Breast epithelium (tissue), 4 donors: ENCODE measurements at regions not wholly inside any gene's neighbourhood (a gene's known extent, or its start where the extent isn't known, plus 50 kb on each side); places are given as distances from the start of the nearest gene placed in this dataset.

ENCODE experiments used
- DNase-seq, 2 donors: peaks; one replicate each; pipeline ENCODE4 v3.0.0-alpha.2; 2019; ENCODE audit warnings: low spot score in 2 of 2
- H3K27ac ChIP-seq, 2 donors: fragments of 200-600 bp; sonication (generic) in 1 of 2; one replicate each; pipeline ENCODE4 v1.5.1; 2016 to 2019; ENCODE audit warnings: mild to moderate bottlenecking in 1 of 2
- H3K27me3 ChIP-seq, 2 donors: fragments of 200-600 bp; sonication (generic) in 1 of 2; one replicate each; pipeline versions ENCODE4 v1.5.1 to v1.6.0; 2017 to 2019; ENCODE audit warnings: control low read depth in 1 of 2, mild to moderate bottlenecking in 1 of 2
- H3K36me3 ChIP-seq: fragments of 200-600 bp; one replicate; pipeline ENCODE4 v1.5.1; 2019
- H3K4me1 ChIP-seq, 2 donors: fragments of 200-600 bp; sonication (generic); one replicate each; pipeline ENCODE4 v1.5.1; 2016 to 2019; ENCODE audit warnings: control low read depth in 1 of 2
- H3K4me3 ChIP-seq, 3 donors: fragments of 200-600 bp; sonication (generic); 1 replicate in 2 of 3; 2 replicates in 1 of 3; pipeline ENCODE4 v1.5.1; 2016 to 2019; ENCODE audit warnings: mild to moderate bottlenecking in 3 of 3, moderate library complexity in 2 of 3
- H3K9me3 ChIP-seq, 2 donors: fragments of 200-600 bp; sonication (generic) in 1 of 2; one replicate each; pipeline ENCODE4 v1.5.1; 2016 to 2019; ENCODE audit warnings: control low read depth in 1 of 2
- POLR2A ChIP-seq: fragments of 450-650 bp; IDR thresholded peaks from one replicate; pipeline ENCODE4 v1.6.1; 2016; ENCODE audit warnings: antibody characterized with exemption, mild to moderate bottlenecking, moderate library complexity
- POLR2AphosphoS5 ChIP-seq, 3 donors: sonication (generic); formaldehyde crosslinking; IDR thresholded peaks; one replicate each; pipeline ENCODE4 v1.6.1; 2017; ENCODE audit warnings: antibody characterized with exemption in 3 of 3
- intact Hi-C: fragments of 100-400 bp; cut with DNase I; formaldehyde crosslinking; loops from one replicate; pipeline ENCODE4 v1.15.1; 2023; ENCODE audit warnings: low total_unique reads
- TF ChIP-seq, protein P1 (sequence below), 3 donors: fragments of 450-650 bp; IDR thresholded peaks; one replicate each; pipeline ENCODE4 v1.5.1; 2016 to 2017; ENCODE audit warnings: antibody characterized with exemption in 3 of 3, mild to moderate bottlenecking in 3 of 3, moderate library complexity in 3 of 3

DNA sequence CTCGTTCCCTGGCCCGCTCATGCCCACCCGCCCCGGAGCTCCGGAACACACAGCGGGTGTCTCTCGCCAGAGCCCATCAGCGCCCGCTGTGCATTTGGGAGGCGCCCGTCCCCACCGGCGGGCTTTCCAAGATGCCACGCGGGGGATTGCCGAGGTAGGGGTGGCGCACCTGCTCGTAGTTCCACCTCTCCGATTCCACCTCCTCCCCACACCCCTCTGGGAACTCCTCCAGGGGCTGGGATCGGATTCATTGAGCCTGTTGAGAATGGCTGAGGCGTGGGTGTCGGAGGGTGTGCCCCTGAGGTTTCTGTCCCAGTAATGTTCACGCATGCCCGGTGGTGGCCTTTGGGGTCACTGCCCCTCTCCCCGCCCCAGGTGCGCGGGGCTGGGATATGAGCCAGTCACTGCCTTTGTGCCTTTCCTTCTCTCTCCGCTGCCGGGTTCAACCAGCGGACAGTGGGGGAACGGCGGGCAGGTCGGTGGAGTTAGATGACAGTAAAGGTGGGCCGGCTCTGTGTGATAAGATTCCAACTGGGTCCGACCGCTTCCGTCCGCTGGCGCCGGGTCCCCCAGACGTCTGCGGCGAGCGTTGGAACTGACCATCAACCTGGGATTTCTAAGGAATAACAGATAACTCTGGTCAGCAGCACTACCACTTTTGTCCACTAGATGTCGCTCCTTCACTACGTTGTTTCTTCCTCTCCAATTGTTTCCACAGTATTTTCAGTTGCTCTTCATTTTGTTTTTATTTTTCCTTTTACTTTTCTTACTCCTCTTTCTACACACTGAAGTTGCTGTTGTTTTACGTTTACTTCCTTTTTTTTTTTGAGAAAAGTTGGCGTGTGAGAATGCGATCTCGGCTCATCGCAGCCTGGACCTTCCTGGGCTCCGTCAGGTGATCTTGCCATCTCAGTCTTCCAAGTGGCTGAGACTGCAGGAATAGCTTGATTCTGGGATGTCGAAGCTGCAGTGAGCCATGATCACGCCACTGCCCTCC is 178.1 kb upstream of the ALG10B start:
- peak; percentile 50 to 75 for DNase-seq
- no peaks in the 10 kb centered on the region for H3K27me3 ChIP-seq
- no peaks in the 10 kb centered on the region for H3K36me3 ChIP-seq
- no peaks in the 10 kb centered on the region for H3K4me1 ChIP-seq
- H3K27ac ChIP-seq, result peak overlapping the region in 1 of 2 donors; percentile 44
- peak overlapping the region; percentile 33 to 68 (median 42) for H3K4me3 ChIP-seq
- H3K9me3 ChIP-seq, result no peaks in the 10 kb centered on the region
- intact Hi-C loops, result no loop called here
- no peak for TF ChIP-seq POLR2AphosphoS5 (IDR thresholded peaks at IDR 0.05)
- TF ChIP-seq, protein P1, sequence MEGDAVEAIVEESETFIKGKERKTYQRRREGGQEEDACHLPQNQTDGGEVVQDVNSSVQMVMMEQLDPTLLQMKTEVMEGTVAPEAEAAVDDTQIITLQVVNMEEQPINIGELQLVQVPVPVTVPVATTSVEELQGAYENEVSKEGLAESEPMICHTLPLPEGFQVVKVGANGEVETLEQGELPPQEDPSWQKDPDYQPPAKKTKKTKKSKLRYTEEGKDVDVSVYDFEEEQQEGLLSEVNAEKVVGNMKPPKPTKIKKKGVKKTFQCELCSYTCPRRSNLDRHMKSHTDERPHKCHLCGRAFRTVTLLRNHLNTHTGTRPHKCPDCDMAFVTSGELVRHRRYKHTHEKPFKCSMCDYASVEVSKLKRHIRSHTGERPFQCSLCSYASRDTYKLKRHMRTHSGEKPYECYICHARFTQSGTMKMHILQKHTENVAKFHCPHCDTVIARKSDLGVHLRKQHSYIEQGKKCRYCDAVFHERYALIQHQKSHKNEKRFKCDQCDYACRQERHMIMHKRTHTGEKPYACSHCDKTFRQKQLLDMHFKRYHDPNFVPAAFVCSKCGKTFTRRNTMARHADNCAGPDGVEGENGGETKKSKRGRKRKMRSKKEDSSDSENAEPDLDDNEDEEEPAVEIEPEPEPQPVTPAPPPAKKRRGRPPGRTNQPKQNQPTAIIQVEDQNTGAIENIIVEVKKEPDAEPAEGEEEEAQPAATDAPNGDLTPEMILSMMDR (IDR thresholded peaks at IDR 0.05), result peak; percentile 96 to 98 (median 96)

DNA sequence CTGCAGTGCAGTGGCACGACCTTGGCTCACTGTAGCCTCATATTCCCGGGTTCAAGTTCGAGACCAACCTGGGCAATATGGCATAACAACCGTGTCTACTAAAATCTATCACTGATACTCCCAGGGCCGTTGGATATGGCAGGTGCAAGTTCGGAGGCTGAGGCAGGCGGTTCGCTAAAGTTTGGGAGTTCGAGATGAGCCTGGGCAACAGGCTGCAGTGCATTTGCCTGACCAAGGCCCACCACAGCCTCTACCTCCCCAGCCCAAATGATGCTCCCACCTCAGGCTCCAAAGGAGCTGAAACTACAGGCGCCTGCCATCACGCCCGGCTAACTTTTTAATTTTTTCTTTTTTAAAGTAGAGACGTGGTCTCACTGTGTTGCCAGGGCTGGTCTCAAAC is 177.1 kb upstream of the ALG10B start:
- no peak for DNase-seq
- H3K27ac ChIP-seq, result no peak overlapping the region
- TF ChIP-seq, protein P1 (IDR thresholded peaks at IDR 0.05), result no peak
- no peak for TF ChIP-seq POLR2A
- no peak for TF ChIP-seq POLR2AphosphoS5 (IDR thresholded peaks at IDR 0.05)
- no peak overlapping the region for H3K4me3 ChIP-seq
- intact Hi-C loops, result no loop called here
- no peaks in the 10 kb centered on the region for H3K36me3 ChIP-seq
- no peaks in the 10 kb centered on the region for H3K4me1 ChIP-seq
- H3K9me3 ChIP-seq, result no peaks in the 10 kb centered on the region
- no peaks in the 10 kb centered on the region for H3K27me3 ChIP-seq

GRCh38 chr12:38141239-38141638 is 175.3 kb upstream of the ALG10B start:
- H3K4me1 ChIP-seq, result no peaks in the 10 kb centered on the region
- no peaks in the 10 kb centered on the region for H3K36me3 ChIP-seq
- H3K27me3 ChIP-seq, result no peaks in the 10 kb centered on the region
- no peak overlapping the region for H3K27ac ChIP-seq
- H3K4me3 ChIP-seq, result no peak overlapping the region
- DNase-seq, result no peak
- TF ChIP-seq, protein P1 (IDR thresholded peaks at IDR 0.05), result no peak
- no peak for TF ChIP-seq POLR2AphosphoS5 (IDR thresholded peaks at IDR 0.05)
- TF ChIP-seq POLR2A, result no peak
- peaks cover under 1 to 4% of the 10 kb centered on the region in 2 donors for H3K9me3 ChIP-seq
- intact Hi-C loops, result loop anchor here (5.0 kb wide), 1 partner anchor 1081 kb away; no protein-coding TSS in a partner anchor

DNA sequence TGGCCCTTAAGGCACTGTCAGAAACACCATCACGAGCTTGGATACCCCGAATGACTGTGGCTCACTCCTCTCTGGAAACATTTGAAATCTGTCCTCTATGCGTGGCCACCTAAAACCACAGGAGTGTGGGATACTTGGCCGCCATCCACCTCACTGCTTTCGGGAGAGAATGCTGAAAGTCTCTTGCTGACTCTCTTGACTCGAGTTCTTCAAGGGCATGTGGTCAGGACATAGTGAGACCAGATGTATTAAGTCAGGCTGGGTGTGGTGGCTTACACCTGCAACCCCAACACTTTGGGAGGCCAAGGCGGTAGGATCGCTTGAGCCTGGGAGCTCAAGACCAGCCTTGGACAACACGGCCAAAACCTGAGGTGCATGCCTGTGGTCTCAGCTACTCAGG is 174.7 kb upstream of the ALG10B start:
- DNase-seq, result no peak
- TF ChIP-seq, protein P1 (IDR thresholded peaks at IDR 0.05), result no peak
- TF ChIP-seq POLR2AphosphoS5 (IDR thresholded peaks at IDR 0.05), result no peak
- no peak for TF ChIP-seq POLR2A
- intact Hi-C loops, result loop anchor here (5.0 kb wide), 1 partner anchor 1080 kb away; no protein-coding TSS in a partner anchor
- Histone ChIP-seq H3K9me3 (peaks cover 7 to 11% of the 10 kb centered on the region in 2 donors), H3K27me3 (no peaks in the 10 kb centered on the region), H3K27ac (no peak overlapping the region), H3K4me3 (no peak overlapping the region), H3K36me3 (no peaks in the 10 kb centered on the region), H3K4me1 (no peaks in the 10 kb centered on the region)

DNA sequence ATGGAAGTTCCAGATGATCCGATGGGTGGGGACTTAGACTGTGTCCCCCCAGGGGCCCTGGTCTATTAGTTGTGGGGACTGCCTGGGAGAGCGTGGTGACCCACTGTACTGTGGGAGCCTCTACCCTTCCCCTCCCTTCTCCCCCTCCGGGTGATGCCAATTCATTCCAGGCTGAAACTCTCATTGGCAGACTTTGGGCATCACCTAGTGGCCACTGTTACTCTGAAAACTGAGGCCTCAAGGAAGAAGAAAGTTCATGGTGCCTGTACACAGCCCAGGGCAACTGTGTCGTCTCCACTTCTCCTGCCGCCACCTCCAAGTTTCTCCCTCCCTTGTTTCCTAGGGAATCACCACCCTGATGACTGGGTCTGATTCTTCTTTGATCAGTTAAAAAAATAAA is 173.6 kb upstream of the ALG10B start:
- H3K9me3 ChIP-seq, result peaks cover 13 to 16% of the 10 kb centered on the region in 2 donors
- no peak overlapping the region for H3K27ac ChIP-seq
- H3K27me3 ChIP-seq, result no peaks in the 10 kb centered on the region
- DNase-seq, result no peak
- TF ChIP-seq, protein P1 (IDR thresholded peaks at IDR 0.05), result no peak
- TF ChIP-seq POLR2A (no peak), POLR2AphosphoS5 (IDR thresholded peaks at IDR 0.05) (no peak)
- H3K36me3 ChIP-seq, result no peaks in the 10 kb centered on the region
- intact Hi-C loops, result loop anchor here (5.0 kb wide), 1 partner anchor 1079 kb away; no protein-coding TSS in a partner anchor
- no peak overlapping the region for H3K4me3 ChIP-seq
- no peaks in the 10 kb centered on the region for H3K4me1 ChIP-seq
